HG03280 (cell line): ENCODE measurements at regions not wholly inside any gene's neighbourhood (a gene's known extent, or its start where the extent isn't known, plus 50 kb on each side); places are given as distances from the start of the nearest gene placed in this dataset.

Experiments
- ATAC-seq: cut with Tn5 transposase; IDR thresholded peaks from one replicate; pipeline ENCODE4 v1.9.1; 2021; ENCODE audit warnings: mild to moderate bottlenecking, moderate library complexity; ENCODE audit not compliant: unreplicated experiment

DNA sequence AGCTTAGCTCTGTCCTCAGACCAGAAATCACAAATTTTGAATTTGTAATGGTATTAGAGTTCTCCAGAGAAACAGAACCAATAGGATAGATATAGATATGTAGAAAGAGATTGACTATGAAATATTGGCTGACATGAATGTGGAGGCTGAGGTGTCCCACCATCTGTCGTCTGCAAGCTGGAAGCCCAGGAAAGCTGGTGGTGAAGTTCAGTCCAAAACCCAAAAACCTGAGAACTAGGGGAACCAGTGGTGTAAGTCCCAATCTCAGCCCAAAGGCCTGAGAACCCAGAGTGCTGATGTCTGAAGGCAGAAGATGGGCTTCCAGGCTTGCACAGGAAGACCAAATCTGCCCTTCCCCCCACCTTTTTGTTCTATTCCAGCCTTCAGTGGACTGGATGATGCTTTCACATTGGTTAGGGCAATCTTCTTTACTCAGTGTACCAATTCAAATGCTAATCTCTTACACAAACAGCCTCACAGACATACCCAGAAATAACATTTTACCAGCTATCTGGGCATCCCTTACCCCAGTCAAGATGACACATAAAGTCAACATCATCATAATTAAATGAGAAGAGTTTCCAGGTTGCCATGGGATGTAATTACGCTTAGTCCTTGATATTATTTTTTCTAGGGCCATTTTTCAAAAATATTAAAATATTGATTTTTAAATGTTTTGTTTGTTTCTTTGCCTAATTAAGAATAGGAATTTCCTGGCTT lies 570.8 kb downstream of the UTRN start:
- no peak for ATAC-seq

DNA sequence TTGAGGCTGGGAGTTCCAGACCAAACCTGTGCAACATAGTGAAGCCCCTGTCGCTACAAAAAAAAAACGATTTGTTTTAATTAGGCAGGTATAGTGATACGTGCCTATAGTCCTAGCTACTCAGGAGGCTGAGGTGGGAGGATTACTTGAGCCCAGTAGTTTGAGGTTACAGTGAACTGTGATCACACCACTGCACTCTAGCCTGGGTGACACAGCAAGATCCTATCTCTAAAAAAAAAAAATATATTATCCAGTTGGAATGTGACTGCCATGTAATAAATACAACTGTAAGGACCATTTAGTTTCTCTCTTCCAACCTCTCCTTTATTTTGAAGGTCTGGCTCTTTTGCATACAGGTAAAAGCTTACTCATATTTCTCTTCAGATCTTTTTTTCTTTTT lies 571.5 kb downstream of the UTRN start:
- ATAC-seq, result no peak

DNA sequence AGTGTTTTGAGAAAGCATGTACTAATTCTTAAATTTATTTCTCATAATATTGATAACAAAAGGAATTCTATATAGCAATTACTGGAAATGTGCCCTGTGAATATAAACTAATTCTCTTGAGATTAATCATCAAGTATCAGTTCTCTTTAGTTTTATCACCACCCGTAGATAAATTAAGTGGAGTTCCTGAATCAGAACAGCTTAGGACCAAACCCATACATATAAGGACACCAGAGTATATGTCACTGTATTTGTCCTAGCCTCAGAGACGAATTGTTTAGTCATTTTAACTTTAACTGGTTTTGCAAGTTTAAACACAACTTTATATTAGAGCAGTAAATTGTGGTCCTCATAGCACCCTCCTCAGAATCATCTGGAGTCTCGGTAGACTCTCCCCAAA lies 572.0 kb downstream of the UTRN start:
- no peak for ATAC-seq

DNA sequence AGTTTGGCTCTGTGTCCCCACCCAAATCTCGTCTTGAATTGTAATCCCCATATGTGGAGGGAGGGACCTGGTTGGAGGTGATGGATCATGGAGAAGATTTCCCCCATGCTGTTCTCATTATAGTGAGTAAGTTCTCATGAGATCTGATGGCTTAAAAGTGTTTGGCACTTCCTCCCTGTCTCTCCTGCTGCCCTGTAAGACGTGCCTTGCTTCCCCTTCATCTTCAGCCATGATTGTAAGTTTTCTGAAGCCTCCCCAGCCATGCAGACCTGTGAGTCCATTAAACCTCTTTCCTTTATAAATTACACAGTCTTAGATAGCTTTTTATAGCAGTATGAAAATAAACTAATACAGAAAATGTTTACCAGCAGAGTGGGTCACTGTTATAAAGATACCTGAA lies 577.6 kb downstream of the UTRN start:
- ATAC-seq, result no peak

DNA sequence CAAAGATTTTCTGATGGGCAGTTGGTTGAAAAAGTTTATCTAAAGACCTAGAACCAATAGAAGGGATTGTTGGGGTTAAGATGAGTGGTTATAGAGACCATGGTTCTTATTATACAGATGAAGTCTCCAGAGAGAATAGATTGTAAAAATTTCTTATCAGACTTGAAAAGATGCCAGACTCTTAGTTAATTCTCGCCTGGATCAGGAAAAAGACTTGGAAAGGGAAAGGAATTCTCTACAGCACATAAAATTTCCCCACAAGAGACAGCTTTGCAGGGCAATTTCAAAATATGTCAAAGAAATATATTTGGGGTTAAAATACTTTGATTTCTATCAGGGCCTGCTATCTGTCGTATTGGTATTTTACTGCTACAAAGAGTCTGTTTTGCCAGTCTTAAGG lies 582.6 kb downstream of the UTRN start:
- ATAC-seq, result no peak

DNA sequence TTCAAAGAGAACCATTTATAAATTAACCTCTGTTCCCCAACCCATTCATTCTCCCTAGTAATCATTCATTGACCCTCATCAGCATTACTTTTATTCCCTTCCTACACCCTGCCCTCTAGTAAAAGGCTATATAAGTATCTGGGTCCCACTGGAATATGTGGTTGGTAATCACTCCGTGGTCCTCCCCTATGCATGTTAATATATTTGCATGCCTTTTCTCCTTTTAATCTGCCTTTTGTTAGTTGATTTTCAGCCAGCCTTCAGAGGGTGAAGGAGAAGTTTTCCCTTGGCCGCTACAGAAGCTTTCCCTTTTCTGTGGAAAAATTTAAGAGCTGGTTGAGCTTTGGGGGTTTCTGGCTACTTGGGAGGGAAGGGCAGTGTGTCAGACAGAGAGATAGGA lies 585.6 kb downstream of the UTRN start:
- no peak for ATAC-seq

DNA sequence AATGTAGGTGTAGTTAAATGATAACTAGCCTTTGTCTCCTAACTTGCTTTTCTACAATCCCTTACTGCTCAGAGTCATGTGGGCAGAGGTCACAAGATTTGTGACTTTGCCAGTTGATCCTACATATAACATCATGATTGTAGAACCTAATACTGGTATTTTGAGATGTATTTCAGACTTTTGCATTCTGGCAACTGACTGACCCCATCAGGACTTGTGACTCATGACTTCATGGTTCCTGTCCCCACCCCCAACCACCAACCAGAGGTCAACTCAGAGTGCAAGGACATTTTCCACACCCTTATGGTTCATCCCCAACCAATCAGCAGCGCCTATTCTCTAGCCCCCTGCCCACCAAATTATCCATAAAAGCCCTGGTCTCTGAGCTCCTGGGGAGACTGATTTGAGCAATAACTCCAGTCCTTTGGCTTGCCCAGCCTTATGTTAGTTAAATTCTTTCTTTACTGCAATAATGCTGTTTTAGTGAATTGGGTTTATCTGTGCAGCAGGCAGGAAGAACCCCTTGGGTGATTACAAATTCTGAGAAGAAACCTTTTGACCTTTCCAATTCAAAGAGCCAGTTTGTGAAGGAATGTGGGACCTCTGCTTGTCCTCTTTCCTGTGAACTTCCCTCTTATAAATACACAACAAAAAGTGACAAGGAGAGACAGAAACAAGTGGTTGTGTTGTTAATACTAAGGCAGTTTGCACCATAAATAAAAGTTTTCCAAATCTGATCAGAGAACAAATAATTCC lies 588.7 kb downstream of the UTRN start:
- ATAC-seq, result no peak

DNA sequence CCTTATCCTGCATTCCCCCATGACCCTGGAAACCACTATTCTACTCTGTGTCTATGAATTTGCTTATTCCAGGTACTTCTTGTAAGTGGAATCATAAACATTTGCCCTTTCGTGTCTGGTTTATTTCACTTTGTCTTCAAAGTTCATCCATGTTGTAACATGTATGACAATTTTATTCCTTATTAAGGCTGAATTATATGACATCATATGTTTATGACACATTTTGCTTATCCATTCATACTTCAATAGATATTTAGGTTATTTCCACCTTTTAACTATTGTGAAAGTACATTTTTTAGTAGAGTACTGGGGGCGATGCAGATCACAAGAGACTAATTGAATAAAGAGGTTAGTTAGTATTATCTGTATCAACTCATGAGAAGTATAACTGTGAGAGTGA lies 591.6 kb downstream of the UTRN start:
- ATAC-seq, result no peak

DNA sequence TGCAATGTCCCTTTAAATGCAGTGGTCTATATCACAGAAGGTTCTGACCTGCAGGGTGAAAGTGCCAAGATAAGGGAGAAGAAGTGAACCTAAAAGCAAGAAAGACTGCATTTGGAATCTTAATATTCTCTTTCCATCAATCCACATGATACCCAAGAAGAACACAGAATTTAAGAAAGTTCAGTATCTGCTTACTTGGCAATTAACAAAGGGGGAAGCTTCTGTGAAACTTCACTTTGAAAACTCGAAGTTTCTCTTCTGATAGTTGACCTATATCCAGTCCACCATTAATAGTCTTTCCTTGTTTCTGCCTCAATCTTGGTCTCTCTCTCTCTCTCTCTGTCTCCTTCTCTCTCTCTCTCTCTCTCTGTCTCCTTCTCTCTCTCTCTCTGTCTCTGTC lies 592.0 kb downstream of the UTRN start:
- no peak for ATAC-seq

DNA sequence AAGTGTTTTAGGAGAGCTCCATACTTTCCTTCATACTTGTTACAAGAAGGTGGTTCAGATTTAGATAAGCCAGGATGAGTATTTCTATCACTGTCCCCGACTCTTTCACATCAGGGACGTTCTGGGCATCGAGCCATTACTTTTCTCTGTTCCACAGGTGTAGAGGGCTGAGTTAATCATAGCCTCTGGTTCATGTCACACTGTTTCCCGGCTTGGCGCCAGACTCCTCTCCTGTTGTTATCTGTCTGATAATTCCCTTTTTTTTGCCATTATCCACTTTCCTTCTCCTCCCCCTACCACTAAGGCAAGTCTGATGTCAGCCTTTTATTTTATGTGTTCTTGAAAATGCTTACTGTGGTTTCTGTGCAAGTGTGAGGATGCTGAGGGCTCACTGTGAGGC lies 593.4 kb downstream of the UTRN start:
- ATAC-seq, result no peak

DNA sequence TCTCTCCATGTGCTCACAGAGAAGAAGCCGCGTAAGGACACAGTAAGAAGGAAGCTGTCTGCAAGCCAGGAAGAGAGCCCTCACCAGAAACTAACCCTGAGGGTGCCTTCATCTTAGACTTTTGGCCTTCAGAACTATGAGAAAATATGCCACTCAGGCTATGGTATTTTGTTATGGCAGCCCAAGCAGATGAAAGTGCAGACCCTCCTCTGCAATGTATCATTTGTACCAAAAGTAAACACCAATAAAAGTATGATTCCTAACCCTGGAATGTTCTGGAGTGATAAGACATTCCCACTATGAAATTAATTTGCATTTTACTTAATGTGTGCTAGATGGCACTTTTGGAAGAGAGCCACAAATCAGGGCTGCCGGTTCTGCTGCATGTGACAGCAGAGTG lies 594.3 kb downstream of the UTRN start:
- ATAC-seq, result no peak

DNA sequence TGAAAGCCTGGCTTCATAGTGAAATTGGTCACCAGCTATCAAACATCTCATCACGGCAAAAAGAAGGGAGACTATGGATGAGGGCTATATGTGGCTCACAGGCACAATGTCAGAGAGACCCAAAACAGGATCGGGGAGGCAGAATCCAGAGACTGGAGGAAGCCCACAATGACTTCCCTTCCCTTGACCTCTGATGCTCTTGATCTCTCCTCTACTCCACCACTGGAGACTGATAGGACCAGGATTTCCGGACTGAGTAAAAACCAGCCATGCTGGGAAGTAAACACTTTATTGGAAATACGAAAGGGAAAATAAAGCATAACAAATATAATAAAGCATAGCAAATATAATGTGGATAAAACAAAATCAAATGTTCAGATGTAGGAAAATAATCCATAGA lies 597.3 kb downstream of the UTRN start:
- no peak for ATAC-seq

DNA sequence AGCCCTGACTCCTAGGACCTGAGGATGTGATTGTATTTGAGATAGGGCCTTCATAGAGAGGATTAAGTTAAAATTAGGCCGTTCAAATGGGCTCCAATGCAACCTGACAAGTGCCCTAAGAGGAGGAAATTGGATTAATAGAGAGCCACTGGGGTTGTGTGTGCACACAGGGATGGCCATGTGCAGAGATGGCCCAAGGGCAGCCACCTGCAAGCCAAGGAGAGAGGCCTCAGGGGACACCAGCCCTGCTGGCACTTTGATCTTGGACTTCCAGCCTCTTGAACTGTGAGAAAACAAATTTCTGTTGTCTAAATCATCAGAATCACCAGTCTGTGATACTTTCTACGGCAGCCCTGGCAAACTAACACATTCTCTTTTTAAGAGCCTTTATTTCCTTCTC lies 598.8 kb downstream of the UTRN start:
- ATAC-seq, result no peak

DNA sequence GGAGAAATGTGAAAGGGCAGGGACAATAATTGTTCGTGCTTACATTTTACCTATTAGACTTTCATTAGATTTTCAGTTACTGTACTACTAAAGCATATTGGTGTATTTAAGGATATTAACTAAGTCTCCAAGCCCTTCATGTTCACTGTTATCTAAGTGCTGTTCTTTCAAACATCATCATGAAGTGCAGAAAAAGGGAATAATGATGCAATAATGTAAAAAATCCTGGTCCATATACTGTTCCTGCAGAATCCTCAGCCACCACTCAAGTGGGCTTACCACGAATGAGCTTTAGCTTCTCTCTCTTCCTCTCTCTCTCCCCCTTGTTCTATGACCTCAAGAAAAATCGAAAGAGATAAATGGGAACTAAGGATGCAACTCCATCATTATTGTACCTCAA lies 600.7 kb downstream of the UTRN start:
- no peak for ATAC-seq

DNA sequence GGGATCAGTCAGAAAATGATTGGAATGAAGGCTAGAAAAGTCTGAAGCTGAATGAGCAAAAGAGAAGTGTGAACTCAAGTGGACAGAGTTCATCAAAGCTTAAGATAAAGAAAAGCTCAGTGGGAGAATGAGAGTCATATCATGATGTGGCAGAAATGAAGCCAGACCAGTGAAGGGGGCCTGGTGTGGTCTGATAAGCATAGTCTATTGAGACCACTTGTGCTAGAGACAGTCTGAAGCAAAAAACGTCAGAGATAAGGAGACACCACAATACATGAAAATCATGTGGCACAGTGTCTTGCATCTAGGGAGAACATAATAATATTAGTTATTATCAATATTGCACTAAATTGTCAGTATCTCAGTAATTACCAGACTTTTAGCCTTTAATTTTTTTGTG lies 601.5 kb downstream of the UTRN start:
- ATAC-seq, result no peak

DNA sequence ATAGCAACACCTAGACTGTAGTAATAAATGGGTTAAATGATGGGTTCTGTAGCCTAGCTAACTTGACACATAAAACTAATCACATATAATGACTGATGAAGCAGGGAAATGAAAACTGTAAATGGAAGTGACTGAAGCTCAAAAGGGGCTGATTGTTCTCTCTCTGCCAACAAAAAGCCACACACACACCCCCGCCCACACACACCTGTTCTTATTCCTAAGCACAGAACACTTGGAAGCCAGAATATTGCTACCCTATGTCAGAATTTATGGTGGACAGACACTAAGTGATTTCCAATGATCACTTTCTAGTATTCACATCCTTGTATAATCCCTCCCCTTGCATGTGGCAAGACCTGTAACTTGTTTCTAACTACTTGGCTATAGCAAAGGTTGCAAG lies 603.5 kb downstream of the UTRN start:
- ATAC-seq, result no peak

DNA sequence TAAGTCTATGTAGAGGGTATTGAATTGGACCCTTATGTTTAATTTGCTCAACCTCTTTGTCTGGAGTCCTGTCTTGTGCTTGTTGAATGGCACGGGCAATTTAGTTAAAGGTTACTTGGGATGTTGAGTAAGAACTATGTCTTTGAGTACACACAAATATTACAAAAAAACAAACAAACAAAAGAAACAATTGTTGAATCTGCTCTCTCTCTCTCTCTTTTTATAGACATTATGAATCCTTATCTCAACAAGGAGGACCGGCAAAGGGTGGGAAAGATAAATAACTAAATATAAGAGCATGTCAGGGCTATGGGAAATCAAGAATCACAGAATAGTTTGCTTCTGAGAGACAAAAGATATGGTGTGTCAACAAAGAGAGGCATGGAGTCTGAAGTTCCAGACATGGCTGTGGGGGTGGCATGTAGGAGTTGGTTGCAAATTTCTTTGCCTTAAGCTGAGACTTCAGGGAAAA lies 608.6 kb downstream of the UTRN start:
- ATAC-seq, result no peak

DNA sequence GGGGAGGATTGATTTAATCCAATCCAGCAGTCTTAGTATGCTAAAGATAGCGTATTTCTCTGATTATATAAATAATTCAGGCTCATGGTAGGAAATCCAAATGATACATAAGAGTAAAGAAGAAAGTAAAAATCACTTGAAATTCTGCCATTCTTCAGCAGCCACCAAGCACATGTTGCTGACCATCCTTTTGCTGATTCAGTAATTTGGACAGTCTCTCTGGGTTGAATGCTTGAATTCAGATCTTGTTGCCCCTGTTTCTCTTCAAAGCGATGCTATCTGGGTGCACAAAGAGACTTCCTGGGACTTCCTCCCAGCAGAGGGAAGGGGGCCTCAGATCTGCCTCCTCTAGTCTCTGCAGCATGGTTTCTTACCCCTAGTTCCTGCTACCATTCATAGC lies 609.1 kb downstream of the UTRN start:
- ATAC-seq, result no peak

DNA sequence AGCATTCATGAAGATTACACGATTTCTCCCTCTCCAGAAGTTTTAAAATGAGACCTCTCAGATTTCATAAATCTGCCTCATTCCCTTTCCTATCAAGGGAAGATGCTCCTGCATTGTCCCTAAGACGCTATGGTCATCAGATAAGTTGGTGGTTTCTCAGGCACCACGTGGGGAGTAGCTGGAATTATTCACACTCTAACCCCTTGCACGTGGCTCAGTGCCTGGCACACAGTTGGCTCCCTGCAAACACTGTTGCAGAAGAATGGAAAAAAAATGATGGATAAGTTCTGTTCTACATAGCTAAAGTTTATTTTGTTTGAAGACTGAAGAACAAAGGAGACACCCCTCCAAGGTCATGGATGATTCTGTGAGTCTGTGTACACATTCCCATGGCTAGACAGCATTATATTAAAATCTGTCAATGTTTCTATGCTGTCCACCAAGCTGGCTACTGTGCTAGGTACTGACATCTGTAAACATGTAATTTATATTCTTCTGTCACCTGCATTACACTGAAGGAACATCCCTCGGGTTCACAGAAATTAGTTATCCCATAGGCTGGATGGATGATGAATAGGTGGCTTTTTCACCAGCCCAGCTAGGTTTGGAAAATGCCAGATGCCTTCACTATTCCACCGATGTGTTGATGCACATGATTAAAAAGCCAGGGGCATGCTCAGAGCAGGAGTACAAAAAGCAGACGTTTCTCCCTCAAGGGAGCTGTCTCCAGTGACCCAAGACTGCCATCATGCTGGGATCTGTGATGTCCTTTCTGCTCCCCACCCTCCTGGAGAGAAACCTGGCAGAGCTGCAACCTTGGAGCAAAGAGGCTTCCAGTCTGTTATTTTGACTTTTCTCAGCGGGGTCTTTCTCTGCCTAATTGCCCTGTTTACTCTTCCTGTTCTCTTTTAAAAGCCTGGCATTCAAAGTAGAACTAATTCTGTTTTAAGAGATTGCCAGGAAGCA lies 610.5 kb downstream of the UTRN start:
- ATAC-seq, result no peak

DNA sequence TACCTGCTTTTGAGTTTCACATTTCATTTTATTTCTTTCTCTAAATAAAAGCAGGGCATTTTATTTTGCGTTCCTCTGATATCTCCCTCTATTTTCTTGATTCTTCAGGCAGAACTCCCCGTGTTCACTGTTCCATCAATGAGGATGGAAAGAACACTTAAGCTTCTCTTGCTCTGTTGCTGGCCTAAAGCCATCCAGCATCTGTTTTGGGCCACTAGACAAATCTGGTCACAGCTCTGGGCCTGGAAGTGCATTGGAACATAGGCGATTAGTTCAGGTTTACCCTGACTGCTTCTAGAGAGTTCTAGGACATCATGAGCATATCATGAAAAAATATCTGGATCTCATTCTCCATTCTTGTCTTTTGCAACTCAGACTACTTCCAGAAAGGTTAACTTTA lies 611.2 kb downstream of the UTRN start:
- no peak for ATAC-seq

DNA sequence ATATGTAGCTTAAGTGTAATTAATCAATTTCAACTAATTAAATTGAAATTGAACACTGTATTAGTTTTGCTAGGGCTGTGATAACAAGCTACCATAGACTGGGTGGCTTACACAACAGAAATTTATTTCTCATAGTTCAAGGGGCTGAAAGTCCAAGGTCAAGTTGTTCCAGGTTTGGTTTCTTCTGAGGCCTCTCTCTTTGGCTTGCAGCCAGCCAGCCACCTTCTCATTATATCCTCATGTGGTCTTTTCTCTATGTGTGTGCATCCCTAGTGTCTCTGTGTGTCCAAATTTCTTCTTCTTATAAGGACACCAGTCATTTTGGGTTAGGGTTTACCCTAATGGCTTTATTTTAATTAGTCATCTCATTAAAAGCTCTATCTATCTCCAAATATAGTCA lies 611.7 kb downstream of the UTRN start:
- no peak for ATAC-seq
